HG02884 (cell line): ENCODE measurements at regions not wholly inside any gene's neighbourhood (a gene's known extent, or its start where the extent isn't known, plus 50 kb on each side); places are given as distances from the start of the nearest gene placed in this dataset.

ENCODE experiments used
- ATAC-seq: cut with Tn5 transposase; IDR thresholded peaks from one replicate; pipeline ENCODE4 v1.9.1; 2021; ENCODE audit warnings: mild to moderate bottlenecking, moderate library complexity; ENCODE audit not compliant: unreplicated experiment

DNA sequence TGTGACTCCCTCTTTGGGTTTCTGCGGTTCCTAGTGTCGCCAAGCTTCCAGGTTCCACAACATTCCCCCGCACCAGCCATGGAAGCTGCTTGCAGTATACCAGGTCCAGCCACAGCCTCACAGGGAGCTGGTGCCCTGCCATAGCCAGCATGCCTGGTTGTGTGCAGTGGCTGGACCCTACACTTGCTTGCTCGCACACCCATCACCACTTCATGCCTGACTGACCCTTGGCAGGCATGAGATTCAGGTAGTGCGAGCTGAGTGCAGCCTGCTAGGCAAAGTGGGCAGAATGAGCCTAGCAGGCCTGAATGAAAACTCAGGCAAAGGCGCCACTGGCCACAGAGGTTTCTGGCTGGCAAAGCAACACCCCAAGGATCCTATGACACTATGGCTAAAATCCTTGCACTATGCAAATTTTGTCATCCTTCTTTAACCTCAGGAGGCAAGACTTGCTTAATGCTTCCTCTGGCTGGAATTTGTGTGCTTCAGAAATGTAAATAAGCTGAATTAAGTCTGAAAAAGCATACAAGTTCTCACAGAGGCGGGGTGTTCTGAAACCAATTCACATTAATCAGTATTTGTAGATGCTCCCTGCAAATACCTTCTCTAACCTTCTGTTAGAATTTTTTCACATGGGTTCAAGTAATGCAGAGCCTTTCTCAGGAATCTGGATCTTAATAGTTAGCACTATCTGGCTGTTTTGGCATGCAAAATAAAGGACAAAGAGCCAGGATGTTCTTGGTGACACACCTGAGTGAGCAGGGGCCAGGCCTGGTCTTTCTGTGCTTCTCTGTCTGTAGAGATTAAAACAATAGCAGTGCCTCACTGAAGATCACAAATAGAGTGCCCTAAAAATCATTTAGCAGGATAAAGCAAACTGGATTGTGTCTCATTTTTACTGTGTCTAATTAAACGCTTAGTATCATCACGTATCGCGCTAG lies 256.9 kb downstream of the GPATCH2 start:
- ATAC-seq, result no peak

- no peak for ATAC-seq
These were observed 258.6 kb downstream of the GPATCH2 start for GRCh38 chr1:217372049-217372970.

DNA sequence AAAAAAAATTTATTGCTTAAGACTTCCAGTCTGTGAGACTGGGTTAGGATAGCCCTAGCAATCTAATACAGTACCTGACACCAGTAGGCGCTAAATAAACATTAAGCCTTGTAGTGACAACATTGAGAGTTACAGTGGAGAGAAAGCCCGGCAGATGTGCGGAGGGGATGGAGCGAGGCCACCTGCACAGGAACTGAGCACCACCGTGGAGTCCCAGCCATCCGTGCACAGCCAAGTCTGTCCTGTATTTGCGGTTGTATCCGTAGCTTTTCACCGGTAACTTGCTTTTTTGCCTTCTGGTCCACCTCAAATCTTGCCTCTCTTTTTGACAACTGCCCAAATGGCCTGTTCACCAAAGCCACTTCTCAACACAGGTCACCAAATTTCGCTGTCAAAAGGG lies 260.1 kb downstream of the GPATCH2 start:
- ATAC-seq, result no peak

DNA sequence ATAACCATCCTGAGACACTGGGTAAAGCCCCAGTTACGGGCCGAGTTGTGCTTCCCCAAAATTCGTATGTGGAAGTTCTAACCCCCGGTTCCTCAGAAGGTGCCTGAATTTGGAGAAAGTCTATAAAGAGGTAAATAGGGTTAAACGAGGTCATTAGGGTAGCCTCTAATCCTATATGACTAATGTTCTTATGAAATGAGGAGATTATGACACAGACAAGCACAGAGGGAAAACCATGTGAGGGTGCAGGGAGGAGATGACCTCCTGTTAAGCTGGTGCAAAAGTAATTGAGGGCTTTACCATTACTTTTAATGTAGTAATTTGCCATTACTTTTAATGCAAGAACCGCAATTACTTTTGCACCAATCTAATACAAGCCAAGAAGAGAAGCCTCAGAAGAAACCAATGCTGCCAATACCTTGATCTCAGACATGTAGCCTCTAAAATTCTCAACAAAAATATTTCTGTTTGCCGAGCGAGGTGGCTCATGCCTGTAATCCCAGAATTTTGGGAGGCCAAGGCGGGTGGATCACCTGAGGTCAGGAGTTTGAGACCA lies 260.8 kb downstream of the GPATCH2 start:
- ATAC-seq, result no peak

DNA sequence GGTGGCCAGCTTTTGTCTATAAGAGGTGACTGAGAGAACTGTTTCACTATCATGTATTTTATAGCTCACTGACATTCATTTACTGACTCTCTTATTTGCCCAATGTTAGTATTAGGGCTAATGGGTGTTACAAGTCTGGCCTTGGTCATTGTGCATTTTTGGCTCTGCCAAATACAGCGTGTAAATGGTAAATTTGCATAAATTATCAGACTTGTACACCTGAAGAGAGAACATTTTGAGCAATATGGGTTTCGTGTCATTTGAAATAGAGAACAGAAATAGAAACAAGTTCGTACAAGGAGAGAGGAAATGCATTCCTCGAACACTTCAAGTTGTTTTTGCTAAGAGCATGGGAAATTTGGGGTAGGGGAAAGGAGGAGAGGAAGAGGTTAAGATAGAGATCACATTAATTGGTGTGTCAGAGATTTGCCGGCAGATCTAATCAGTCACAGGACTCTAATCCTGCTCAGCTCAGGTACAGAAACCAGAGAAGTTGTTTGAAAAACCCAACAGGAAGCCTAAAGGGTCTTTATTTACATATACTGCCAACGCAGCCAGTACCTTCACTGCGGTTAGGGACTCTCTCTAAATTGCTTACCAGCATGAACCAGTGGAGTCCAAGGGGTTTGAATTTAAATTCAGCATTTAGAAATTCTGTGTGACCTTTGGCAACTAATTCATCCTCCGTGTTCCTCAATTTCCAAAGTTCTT lies 261.5 kb downstream of the GPATCH2 start:
- ATAC-seq, result peak; percentile 87

DNA sequence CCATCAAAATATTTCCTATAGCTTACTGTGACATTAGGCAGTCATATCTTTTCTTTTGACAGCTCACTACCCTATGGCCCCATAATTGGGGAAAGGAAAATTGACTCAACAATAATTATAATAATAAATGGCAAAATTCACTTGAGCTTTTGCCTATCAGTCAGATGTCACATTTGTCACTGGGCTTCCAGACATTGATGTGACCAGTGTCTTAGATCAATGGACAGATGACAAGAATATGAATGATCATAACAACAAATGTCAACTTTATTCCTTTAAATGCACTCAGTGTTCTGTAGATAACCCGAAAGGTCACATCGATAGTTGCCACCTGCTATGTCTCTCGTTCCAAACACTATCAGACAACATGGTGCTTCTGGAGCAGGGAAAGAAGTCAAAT lies 266.7 kb downstream of the GPATCH2 start:
- ATAC-seq, result no peak

DNA sequence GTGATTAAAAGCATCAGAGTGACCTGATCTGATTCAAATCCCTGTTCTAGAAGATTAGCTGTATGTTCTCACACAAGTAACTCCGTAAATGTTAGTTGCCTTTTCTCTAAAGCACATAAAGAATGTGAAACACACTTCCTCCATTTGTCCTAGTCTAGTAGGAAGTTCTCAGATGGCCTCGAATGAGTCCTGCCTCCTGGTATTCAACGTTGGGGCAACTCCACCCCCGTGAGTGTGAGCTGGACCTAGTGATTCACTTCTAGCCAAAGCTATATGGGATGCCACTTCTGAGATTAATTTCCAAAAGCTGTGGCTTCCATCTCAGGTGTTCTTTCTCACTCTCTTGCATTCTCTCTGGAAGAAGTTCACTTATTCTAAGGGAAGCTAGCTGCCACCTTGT lies 267.6 kb downstream of the GPATCH2 start:
- ATAC-seq, result no peak

DNA sequence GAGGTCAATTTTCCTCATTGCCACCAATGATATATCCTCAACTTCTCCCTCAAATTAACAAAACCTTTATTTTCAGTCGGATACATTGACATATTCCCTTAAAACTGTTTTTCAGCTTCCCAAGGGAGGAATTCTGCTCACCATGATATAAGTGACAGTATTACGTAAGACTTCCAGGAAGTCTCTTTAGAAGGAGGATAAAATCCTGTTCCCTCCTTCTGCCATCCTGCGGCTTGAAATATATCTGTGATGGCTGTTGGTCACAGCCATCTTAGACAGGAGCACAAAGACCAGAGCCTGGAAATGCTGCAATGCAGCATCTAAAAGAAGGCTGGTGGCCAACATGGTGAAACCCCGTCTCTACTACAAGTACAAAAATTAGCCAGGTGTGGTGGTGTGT lies 270.4 kb downstream of the GPATCH2 start:
- ATAC-seq, result no peak

- no peak for ATAC-seq
These were observed 276.0 kb downstream of the GPATCH2 start for GRCh38 chr1:217354895-217355294.

GRCh38 chr1:217348960-217349664 lies 281.8 kb downstream of the GPATCH2 start:
- ATAC-seq, result no peak

- ATAC-seq, result no peak
These were observed 286.2 kb downstream of the GPATCH2 start for GRCh38 chr1:217344712-217345111.

DNA sequence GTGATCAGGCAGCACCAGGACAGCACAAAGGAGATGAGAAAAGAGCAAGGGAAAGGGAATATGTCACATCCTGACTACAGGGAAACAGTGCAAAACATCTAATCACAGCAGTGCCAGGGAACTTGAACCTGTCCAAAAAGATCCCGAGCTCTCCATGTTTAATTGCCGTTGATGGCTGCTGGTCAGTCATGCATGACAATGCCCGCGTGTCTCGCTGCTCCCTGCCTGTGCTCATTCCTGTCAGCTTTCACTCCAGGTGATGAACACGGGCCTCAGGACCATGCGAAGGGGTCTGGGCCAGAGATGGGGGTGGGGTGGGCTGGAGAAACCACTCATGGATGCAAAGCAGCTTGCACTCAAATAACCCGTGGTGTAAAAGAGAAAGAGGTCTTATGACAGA lies 287.0 kb downstream of the GPATCH2 start:
- ATAC-seq, result no peak

GRCh38 chr1:217342105-217342504 lies 288.8 kb downstream of the GPATCH2 start:
- ATAC-seq, result no peak

DNA sequence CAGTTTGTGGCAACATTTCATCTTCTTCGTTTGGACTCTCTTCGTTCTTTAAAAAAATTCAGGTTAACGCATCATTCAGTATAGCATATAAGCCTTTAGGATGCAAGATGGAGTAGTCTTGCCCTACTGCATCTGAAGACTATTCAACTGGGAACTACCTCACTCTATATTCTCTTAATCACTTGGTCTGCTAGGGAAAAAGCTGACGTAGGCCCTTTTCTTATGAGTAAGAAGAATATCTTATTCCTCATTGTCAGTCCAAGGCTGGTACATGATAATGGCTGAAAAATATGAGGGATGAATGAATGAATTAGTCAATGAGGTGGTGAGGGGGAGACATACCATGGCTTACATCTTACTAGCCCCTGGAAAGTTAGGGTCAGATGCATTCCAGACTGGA lies 294.2 kb downstream of the GPATCH2 start:
- no peak for ATAC-seq

DNA sequence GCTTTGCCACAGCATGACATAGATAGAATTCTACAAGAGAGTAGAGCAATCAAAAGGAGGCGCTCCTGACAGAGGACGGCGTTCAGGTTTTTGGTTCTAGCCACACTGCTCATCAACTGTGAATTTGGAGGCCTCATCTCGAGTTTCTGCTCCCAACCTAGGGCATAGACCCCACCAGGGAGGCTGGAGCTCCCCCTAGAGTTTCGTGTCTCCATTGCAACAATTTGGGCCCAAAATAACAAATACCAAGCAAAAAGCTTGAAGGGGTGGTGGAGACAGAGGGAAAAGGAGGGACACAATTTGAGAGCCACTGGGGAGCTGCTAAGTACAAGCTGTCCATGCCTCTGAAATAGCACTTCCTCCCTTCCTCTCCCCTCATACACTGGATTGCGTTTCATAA lies 297.0 kb downstream of the GPATCH2 start:
- ATAC-seq, result peak; percentile 74

DNA sequence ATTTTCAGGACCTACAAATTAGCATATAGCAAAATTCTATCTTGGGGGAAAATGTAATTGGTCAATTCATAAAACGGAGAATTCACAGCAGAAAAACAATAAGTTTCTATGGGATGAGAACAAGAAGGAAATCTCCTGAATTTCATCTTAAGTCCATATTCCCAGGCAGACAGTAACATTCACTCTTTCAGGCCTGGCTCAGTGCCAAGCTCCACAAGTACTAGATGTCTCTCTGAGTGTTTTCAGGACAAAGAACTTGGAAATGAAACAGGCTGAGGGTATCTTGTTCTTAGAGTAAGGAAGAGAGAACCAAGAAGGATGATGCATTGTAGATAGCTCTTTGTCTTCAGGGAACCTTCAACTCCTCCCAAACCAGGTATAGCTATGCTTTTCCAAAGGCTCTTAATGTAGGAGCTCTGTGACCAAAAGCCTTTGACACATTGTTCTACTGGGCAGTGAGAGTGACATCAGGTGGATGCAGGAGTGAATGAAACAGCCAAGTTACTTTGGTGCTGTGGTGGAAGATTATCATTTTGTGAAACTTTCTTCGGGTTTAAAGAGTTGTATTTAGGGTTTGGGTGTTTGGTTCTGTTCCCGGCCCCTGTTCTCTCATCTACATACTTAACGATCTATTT lies 298.3 kb downstream of the GPATCH2 start:
- ATAC-seq, result no peak

GRCh38 chr1:217331698-217332097 lies 299.2 kb downstream of the GPATCH2 start:
- no peak for ATAC-seq

GRCh38 chr1:217327901-217328300 lies 303.0 kb downstream of the GPATCH2 start:
- no peak for ATAC-seq

- peak; percentile 100 for ATAC-seq
These were observed 308.1 kb downstream of the GPATCH2 start for GRCh38 chr1:217322834-217323233.

DNA sequence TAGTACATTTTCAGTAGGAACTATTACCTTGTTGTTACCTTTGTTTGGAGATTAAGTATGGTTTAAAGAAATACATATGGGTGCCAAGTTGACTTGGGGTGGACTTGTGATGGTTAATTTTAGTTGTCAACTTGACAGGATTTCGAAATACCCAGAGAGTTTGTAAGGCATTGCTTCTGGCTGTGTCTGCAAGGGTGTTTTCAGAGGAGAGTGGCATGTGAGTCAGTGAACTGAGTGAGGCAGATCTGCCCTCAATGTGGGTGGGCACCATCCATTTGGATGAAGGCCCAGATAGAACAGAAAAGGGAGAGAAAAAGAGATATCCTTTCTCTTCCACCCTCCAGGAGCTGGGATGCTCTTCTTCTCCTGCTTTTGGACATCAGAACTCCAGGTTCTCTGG lies 315.5 kb downstream of the GPATCH2 start:
- ATAC-seq, result no peak
